ENCODE measurements at regions not wholly inside any gene's neighbourhood (a gene's known extent, or its start where the extent isn't known, plus 50 kb on each side); places are given as distances from the start of the nearest gene placed in this dataset.

DNA sequence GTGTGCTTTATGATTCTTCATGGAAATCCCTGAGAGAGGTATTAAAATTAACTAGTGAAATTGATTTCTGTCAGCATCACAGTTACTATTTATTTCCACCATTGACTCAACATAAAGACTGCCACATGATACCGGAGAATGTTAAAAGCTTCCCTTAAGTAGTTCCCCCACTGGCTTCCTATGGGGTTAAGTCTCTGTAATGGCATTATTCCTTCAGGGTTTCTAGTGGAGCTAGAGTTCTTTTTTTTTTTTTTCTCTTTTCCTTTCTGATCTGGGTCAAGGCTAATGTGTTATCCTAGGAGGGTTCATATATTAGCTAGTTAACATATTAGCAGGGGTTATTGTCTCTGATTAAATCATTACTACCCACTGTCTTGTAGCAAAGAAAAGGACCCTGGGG, 1919.1 kb upstream of the PIK3C3 start:
- ChIA-PET CTCF (ENCODE audit: partially characterized antibody) (no interaction called here), POLR2A (ENCODE audit: partially characterized antibody) (no interaction called here)
- Histone ChIP-seq H2BK120ac (replicated peaks; ENCODE audit: low read depth, low read length) (no peak overlapping the region), H4K91ac (replicated peaks; ENCODE audit: insufficient read length, low read length) (no peak overlapping the region), H2BK12ac (ENCODE audit: low read depth, low read length) (no peak overlapping the region), H3K9ac (replicated peaks in 1 of 4; ENCODE audit: extremely low read depth in 1 of 4, low read depth in 3 of 4, low read length in 3 of 4) (no peak overlapping the region), H3K4me1 (replicated peaks in 1 of 4; ENCODE audit: control insufficient read depth in 3 of 4, insufficient read depth in 4 of 4, low read length in 3 of 4) (no peaks in the 10 kb centered on the region), H3K36me3 (ENCODE audit: control insufficient read depth in 2 of 4, insufficient read depth in 4 of 4, low read length in 3 of 4) (no peaks in the 10 kb centered on the region), H3K27ac (ENCODE audit: low read depth, low read length) (no peak overlapping the region), H4K8ac (ENCODE audit: extremely low read depth, insufficient read depth, low read length) (no peak overlapping the region), H2AFZ (ENCODE audit: low read length) (no peak overlapping the region), H3K4me2 (ENCODE audit: insufficient read depth in 1 of 2, low read depth in 2 of 2, low read length in 2 of 2) (no peak overlapping the region), H3K4ac (replicated peaks; ENCODE audit: insufficient read length, low read depth, low read length) (no peak overlapping the region), H3K14ac (ENCODE audit: insufficient read length) (no peak overlapping the region), H2BK20ac (ENCODE audit: low read length) (no peak overlapping the region), H3K23me2 (ENCODE audit: low read depth, low read length) (no peaks in the 10 kb centered on the region), H3K4me3 (ENCODE audit: extremely low read depth in 1 of 4, insufficient read depth in 2 of 4, low read depth in 3 of 4, low read length in 4 of 4) (no peak overlapping the region), H3K79me1 (ENCODE audit: low read depth, low read length) (no peaks in the 10 kb centered on the region), H3K79me2 (ENCODE audit: control insufficient read depth in 1 of 2, insufficient read depth in 2 of 2, low read length in 2 of 2) (no peaks in the 10 kb centered on the region), H3K9me3 (ENCODE audit: insufficient read depth in 2 of 2, low read depth in 1 of 2, low read length in 1 of 2) (no peaks in the 10 kb centered on the region), H2AK5ac (ENCODE audit: low read depth, low read length) (no peak overlapping the region), H3K18ac (ENCODE audit: extremely low read depth, low read length) (no peak overlapping the region), H3K27me3 (replicated peaks in 1 of 4; ENCODE audit: control insufficient read depth in 3 of 4, extremely low read depth in 1 of 4, insufficient read depth in 3 of 4, low read length in 3 of 4) (no peaks in the 10 kb centered on the region), H4K5ac (ENCODE audit: insufficient read length, low read depth, low read length) (no peak overlapping the region), H2BK5ac (ENCODE audit: low read depth, low read length) (no peak overlapping the region), H3K56ac (replicated peaks; ENCODE audit: insufficient read length, low read depth, low read length) (no peak overlapping the region), H3K23ac (ENCODE audit: insufficient read length) (no peak overlapping the region), H2BK15ac (ENCODE audit: low read length) (no peak overlapping the region), H4K20me1 (replicated peaks in 1 of 2; ENCODE audit: control insufficient read depth in 1 of 2, insufficient read depth in 2 of 2, low read length in 2 of 2) (no peaks in the 10 kb centered on the region)
- DNase-seq (ENCODE audit: low read depth in 1 of 2, low spot score in 2 of 2) (no peak), FAIRE-seq (no peak)
- WGBS, 2 experiments (ENCODE audit: extremely low coverage in 1 of 2, insufficient coverage in 1 of 2, insufficient read length in 1 of 2, insufficient replicate concordance in 2 of 2, low coverage in 1 of 2, low lambda C conversion rate in 2 of 2, missing lambda C conversion rate in 1 of 2) = 95% methylated on average over 1 of the region's 1 CpG; no CpG with 5 or more reads in 1 of the 2 experiments
- TF ChIP-seq EZH2 (IDR thresholded peaks at IDR 0.05; ENCODE audit: low read depth, low read length, severe bottlenecking) = no peak
- TF ChIP-seq NANOG (IDR thresholded peaks at IDR 0.05; ENCODE audit: insufficient read depth, low read depth, low read length, poor library complexity, severe bottlenecking) = no peak
- no peak for TF ChIP-seq YY1 (IDR thresholded peaks at IDR 0.05; ENCODE audit: low read depth, low read length)
- no peak for TF ChIP-seq POLR2A (IDR thresholded peaks at IDR 0.05; ENCODE audit: control extremely low read depth in 1 of 2, low read depth in 2 of 2, low read length in 2 of 2)
- TF ChIP-seq BACH1 (IDR thresholded peaks at IDR 0.05; ENCODE audit: low read length) = no peak

Measured in H1 (cell line).